ENCODE measurements at regions not wholly inside any gene's neighbourhood (a gene's known extent, or its start where the extent isn't known, plus 50 kb on each side); places are given as distances from the start of the nearest gene placed in this dataset.

DNA sequence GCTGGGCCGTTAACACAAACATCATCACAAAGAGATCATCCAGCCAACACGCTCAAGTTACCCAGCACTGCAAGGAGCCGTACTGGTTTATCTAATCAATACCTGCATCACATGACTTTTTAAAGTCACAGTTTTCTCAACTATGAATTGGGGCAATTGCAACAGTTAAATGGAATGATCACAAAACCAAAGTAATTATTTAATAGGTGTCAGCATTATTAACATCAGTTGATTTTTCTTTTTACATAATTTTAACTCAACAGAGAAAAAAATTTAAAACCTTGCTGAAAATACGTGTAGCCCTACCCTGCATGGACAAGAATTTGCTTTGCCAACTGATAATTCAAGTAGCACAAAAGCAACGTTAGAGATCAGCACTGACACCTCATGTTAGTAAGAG, 95.7 kb upstream of the SOX9 start:
- DNase-seq = no peak

DNA sequence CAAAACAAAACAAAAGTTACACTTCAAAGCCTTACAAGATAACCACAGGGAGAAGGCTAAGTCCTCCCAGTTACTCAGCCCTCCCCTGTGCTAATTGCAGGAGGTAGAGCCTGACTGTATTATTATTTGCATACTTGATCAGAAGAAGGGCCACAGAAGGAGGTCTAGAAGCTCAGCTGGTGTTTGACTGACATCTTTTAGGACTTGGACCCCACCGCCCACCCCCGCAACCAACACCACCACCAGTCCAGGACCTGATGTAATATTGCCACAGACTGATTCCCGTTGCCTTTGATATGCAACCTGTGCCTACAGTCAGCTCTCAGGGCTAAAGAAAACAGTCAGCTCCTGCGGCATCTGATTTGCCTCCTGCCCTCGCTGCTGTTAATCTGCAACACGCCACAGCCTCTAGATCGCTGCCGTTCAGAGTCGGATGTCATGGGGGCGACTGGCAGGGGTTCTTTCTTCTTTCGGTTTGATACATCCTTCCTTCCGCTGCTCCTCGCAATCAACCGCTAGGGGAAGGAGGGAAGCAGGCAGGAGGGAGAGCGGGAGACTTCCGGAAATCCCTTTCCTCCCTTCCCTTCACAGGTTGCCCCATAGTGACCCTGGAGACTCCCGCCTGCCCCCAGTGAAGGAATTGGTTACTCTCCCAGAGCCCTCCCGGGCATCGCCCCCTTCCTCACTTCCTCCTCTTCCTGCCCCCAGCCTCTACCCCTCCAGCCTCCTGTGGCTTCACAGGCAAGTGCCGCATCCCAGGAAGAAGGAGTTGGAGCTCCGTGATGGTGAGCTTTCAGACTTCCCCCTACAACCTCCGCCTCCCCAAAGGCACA, 90.5 kb upstream of the SOX9 start:
- peak; percentile 5 for DNase-seq

DNA sequence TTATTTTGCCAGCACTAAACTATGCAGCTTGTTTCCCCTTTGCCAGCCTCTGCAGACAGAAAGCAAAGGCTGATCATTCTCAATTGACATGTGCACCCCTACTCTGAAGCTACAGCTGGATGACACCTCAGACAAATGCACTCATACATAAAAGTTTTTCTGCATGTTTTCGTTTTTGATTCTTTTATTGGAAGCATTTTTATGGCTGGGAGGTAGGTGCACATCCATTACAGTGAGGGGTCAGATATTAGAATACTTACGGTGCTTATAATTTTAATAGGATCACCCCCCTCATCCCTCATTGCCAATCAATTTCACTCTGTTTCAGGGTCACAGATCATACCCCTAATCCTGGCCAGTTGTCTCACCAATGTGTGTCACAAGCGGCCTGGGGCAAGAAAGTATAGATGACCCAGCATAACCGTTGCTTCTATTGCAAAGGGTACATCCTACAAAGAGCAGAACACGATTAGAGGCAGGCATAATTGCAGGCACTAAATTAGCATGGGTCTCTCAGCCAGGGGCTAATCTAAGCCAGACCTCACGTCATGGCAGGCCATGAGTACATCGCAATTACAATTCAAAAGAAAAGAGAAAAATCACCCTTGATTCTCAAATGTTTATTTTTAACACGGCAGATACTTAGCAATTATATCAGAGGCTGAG, 89.5 kb upstream of the SOX9 start:
- DNase-seq = no peak

DNA sequence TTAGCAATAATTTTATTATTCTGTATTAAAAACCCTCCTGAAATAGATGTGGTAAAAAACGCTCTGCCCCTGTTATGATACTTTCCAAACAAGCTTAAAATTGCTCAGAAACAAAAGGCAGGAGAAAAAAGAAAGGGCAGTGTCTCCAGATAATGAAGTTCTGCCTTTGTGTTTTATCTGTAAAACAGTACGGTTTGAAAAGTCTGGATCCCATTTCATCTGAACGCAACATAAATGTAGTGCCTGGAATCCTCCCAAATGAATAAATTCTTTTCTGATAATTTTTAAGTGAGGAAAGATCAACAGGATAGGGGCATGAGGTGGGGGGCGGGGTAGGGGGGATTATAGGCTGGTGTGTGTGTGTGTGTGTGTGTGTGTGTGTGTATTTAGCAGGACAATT, 87.5 kb upstream of the SOX9 start:
- no peak for DNase-seq

DNA sequence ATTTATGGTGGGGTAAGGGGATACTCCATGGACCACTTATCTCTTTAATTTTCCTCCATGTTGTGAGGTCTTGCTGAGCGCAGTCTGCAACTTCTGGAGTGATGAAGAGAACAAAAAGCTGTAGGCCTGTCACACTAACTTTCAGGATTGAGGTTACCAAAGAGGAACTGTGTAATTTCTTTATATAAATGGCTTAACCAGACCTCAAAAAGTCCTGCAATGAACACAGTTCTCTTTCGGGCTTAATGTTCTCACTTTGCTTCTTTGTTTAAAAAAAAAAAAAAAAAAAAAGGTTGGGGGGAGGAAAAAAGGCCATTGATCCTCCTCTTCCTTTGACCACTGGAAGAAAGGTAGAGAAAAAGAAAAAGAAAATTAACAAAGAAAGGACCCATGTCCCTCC, 86.8 kb upstream of the SOX9 start:
- DNase-seq = no peak

DNA sequence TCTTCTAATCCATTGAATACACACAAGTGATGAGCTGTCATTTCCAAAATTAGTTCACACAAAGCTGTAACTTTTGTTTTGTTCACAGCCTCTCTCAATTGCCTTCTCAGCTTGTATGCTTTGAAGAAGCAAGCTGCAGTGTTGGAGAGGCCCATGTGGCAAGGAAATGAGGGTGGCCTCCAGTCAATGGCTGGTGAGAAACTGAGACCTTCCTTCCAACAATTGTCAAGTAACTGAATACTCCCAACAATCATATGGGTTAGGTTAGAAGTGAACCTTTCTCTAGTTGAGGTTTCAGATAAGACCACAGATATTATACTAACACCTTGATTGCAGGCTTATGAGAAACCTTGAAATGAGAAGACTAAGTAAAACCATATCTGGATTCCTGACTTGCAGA, 82.4 kb upstream of the SOX9 start:
- DNase-seq = no peak

DNA sequence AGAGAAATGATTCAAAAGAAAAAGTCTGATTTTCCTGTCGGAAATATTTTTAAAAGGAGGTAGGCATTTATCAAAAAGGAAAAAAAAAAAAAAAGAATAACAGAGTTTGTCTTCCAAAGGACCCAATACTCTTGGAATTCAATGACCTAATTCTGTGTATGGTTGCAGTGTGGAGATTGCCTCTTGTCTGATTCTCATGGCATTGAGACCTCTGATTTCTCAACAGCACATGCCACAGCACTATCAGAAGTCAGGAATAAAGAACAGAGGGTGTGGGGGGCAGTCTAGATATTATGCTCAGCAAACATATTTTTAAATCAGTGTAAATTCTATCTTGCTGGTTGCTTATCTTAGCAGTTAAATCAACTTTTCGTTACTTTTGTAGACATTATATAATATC, 81.3 kb upstream of the SOX9 start:
- DNase-seq = no peak

DNA sequence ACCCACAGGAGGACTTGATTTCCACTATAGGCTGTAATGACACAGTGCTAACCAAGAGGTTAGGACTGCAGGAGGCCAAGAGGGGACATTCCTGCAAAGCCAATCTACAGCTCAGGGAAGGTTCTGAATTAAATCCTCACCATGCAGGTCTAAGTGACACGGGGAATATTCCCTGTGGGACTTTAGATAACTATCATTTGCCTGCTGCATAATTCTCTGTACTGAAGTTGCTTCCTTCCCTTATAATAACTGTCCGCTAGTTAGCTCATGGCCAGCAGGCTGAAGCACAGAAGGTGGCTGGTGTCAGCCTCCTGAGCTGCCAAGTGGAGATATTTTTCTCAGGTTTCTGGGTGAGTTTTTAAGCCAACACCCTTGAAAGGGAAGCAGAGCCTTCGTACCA, 74.6 kb upstream of the SOX9 start:
- no peak for DNase-seq

DNA sequence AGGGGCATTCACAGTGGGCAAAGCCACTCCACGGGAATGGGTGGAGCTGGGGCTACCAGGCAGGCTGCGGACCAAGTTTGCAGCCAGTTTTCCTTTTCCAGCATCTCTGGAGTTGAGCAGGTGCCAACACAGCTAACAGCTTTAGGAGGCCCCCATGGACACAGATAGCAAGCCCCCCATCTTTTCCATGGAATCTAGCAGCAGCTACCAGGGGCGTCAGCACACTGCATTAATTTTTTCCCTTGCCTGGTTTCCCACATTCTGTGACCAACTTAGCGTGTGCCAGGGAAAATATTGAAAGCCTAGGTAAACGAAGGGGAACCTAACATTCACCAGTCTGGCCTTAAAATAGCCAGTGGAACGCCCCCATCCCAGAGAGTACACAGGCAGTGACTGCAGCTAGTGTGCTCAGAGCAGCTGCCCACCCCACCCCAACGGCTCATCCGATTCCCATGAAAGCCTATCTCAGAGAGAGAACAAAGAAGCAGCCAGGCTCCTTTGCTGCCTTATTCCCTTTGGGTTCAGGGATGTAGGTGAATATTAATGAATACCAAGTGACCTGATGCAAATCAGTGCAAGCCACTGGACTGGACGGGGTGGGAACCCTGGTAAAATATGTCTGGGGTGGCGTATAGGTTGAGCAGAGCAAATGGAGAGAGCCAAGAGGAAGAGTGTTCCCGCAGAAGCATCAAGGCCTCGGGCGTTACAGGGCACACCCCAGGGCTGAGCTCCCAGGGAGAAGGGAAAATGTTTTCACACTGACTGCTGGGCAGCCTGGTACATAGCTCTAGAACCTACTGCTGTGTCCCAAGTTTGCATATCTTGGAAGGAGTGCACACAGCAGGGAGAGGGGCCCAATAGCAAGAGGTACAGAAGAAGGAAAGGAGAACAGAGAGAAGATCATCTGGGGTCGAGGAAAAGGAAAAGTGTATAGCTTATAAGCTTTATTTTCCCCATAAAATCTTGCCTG, 73.9 kb upstream of the SOX9 start:
- DNase-seq = no peak

DNA sequence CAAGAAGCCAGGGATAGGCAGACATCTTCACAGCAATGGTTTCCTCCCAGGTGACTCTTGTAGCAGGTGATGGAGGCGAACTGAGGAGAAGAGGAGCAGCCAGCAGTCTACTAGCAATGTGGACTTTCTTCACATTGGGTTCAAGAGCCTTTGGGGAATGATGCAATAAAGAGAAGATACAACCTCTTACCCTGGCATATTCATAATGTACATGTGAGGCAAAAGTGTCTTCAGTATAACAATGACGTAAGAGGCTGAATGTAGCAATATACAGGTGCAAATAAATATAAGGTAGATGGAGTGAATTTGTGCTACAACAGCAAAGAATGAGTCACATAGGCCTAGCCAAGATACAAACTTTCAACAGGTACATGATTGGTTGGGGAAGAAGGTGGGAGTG, 70.9 kb upstream of the SOX9 start:
- DNase-seq = no peak

DNA sequence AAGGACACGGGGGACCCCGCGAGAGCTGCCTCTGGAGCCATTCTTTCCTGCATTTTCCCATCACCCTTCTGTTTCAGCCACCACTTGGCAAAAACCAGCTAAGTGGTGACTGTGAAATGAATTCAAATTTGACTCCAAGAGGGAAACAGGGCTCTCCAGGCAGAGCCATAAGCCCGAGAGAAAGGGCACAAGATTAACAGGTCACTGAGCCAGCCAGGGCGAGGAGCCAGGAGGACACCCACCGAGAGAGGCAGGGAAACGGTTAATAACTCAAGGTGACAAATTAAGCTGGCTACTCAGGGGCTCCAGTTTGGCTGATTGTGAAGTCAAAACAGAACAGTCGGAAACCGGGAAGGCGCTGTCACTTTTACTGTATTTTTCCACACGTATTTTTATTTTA, 67.8 kb upstream of the SOX9 start:
- DNase-seq = no peak

DNA sequence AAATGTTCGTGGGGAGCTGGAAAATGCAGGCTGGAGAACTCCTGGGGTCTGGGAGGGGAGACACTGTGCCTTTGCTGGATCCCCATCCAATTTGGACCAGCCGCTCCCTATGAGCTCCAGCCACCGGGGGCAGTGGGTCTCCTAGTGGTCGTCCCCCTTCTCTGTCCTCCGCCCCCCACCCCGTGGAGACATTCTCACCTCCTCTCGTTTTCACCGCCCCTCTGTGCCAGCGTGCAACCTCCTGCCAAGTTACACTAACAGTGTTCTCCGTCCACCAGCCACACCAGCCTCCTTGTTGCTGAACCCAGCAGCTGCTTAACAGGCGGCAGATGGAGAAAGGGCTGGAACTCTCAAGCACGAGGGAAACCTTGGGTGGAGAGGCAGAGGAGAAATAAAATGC, 67.4 kb upstream of the SOX9 start:
- no peak for DNase-seq

DNA sequence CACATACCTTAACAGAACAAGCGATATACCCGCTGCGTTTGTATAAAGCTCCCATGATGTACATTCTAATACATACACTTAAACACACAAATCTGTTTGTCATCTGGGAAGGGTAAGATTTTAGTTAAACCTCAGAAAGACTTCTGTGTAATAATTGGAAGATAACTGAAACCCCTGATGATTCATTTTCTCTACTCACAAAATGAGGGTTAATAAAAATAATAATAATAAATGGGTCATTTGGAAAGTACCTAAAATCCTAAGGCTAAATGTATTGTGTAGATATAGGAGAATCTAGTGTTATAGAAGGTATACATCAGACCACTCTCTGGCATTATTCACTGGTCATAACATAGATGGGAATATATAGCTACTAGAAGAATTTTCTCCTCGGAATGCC, 64.7 kb upstream of the SOX9 start:
- no peak for DNase-seq

DNA sequence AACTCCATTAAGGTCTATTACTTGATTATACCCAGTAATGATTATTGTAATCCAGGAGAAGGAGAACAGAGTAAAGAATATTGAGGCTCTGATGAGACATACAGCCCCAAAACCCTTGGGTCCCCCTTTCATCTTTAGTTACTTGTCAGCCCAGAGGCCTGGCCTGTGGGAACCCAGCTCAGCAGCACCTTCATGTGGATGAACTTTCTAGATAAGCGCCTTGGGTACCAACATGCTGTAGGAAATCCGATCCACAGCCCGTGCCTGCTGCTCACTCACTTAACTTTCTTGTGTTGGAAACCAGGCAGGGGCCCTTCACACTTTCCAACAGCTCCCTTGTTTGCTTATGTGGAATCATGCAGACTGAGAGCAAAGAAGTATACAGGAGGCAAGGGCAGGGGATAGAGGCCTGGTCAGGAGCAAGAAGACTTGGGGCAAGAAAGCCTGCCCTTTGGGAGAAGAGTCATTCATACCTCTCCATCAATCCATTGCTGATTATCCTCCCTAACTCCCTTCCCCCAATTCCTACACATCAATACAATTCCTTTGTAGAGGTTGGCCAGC, 64.0 kb upstream of the SOX9 start:
- no peak for DNase-seq

DNA sequence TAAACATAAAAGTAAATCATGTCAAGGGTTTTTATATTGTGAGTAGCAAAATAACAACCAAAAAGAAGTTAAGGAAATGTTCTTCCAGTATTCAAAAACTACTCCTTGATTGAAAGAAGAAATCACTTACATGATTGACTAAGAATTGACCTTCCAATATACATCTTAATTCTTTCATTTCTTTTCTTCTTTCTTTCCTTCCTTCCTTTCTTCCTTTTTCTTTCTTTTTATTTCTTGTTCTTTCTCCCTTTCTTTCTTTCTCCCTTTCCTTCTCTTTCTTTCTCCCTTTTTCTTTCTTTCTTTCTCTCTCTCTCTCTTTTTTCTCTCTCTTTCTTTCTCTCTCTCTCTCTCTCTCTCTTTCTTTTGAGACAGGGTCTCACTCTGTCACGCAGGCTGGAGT, 60.7 kb upstream of the SOX9 start:
- no peak for DNase-seq

DNA sequence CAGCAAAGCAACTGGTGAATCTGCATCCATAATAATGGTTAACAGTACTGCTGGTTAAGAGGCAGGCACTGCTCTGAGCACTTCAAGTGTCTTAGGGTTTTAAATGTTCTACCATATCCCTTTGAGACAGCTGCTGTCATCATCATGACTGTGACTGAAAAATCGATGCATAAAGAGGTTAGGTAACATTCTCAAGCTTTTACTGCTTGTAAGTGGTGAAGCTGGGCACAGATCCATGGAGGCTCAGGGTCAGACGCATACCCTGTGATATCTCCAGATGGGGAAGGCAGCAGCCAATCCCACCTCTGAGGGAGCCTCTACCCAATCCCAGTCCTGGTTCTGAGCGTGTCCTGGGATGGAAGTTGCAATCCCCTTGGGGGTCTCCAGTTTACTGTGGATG, 57.6 kb upstream of the SOX9 start:
- no peak for DNase-seq

DNA sequence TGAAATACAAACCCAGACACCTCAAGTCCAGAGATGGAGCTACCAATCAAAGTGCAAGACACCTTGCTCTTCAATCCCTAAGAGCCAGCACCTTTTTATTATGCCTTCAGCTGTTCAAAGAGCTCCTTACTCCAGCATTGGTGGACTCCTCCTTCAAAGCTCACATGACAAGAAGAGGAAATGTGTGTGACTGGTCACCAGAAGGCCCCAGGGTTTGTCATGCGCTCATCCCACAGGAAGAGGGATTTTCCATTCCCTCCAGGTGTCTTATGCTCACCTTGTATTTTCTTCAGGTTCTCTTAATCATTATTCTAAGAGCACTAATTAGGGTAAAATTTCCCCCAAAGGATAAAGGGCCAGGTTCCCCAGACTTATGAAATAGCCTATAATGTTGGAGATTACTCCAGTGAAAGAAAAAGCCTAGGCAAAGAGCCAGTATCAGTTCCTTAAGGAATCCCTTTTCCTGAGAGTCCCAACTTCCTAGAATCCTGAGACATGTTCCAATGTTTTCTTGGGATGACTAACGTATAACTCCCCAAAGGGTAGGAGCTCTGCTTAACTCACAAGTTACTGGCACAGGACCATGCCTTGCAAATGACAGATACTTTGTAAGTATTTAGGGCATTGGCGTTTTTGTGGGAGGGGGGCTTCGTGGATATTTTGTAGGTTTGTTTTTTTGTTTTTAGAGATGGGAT, 56.9 kb upstream of the SOX9 start:
- no peak for DNase-seq

DNA sequence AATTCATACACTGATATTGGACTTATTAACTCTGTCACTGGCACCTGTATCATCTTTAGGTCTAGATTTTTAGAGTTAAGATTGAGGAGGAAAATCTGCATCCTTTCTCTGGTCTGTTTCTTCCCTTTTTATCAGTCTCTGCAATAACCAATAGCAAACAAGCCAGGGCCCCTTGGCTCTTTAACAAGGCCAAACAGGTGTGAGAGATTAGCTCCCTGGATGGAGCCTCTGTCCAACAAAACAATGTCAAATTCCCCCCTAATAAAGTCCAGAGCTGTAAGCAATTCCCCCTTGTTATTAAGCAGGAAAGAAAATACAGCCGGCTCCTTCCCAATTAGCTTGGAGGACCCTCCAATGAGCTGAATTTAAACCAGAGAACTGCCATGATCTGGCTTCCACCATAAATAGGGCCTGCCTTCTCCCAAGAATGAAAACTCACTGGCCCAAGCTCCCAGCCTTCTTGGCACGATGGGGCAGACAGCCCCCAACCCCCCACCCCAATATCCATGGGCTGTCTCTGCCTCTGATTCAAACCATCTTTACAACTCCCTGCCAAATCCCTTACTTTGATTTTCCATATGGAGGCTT, 56.1 kb upstream of the SOX9 start:
- DNase-seq = no peak

DNA sequence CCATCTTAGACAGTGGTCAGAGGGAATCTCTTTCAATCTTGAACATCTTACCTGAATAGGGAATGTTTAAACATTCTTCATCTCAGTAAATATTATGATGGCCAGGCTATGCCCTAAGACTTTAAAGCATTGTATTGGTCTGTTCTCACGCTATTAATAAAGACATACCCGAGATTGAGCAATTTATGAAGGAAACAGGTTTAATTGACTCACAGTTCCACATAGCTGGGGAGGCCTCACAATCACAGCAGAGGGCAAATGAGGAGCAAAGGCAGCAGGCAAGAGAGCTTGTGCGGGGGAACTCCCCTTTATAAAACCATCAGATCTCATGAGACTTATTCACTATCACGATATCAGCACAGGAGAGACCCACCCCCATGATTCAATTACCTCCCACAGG, 55.3 kb upstream of the SOX9 start:
- DNase-seq = no peak

DNA sequence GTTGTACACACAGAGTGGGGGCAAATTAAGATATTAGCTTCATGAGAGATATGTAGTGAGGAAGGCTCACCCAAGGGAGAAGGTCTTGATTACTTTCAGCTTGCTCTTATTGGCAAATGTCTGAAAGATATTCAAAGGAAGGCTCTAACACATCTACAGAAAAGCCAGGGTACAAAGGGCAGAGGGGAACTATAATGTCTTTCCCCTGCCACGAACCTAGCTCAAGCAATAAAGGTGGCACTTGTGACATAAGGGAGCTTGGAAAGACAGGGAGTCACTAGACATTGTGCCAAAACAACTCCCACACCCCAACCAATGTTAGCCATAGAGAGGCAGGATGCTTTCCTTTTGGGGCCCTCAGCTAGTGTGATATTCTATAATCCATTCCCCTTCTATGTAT, 52.2 kb upstream of the SOX9 start:
- no peak for DNase-seq

DNA sequence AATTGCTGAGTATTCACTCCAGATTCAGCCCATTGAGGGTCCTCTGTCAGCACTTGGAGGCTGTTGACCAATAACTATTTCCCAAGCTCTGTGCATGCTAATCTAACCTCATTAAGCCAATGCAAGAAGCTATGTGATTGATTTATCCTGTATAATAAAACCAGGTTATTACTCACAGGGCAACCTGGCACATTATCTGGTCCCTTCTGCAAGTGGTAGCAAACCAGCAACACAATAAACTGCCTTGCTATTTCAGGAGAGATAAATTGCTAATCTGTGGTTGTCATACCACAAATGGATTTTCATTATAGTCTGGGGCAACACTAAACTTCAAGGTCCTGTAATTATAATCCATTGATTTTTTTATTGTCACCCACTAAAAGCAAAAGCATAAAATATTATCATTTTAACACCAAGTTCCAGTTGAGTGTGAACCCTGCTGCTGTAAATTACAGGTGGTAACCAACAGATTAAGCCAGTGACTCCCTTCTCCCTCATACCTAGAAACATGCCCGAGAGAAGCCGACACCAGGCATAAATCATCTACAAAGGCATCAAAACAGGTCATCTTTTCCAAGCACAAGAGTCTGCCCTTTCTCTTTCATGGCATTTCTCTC, 51.1 kb upstream of the SOX9 start:
- no peak for DNase-seq
